NCI-H1092 treated with DMSO at 0.1 percent for 48 hours (cell line): ENCODE measurements at regions not wholly inside any gene's neighbourhood (a gene's known extent, or its start where the extent isn't known, plus 50 kb on each side); places are given as distances from the start of the nearest gene placed in this dataset.
"Not testable (repeated sequence)": the region's sequence is repeated elsewhere in the genome, so short reads cannot be mapped to it uniquely, and the experiment has no call there.

Experiments used
- DNase-seq: peaks from one replicate; lab custom pipeline; 2025; lab: John Stamatoyannopoulos, UW

GRCh38 chr10:114730291-114730690, 72.2 kb upstream of the ABLIM1 start:
- no peak for DNase-seq

- DNase-seq, result no peak
Measured at GRCh38 chr10:114732931-114733330, 74.9 kb upstream of the ABLIM1 start.

- DNase-seq, result no peak
Measured at GRCh38 chr10:114735946-114736345, 77.9 kb upstream of the ABLIM1 start.

GRCh38 chr10:114743521-114744231, 77.9 kb upstream of the FHIP2A start:
- DNase-seq, result no peak

- no peak for DNase-seq
Measured at GRCh38 chr10:114746531-114746930, 75.0 kb upstream of the FHIP2A start.

GRCh38 chr10:114748241-114748640, 73.3 kb upstream of the FHIP2A start:
- no peak for DNase-seq

- no peak for DNase-seq
Measured at GRCh38 chr10:114749014-114749413, 72.6 kb upstream of the FHIP2A start.

GRCh38 chr10:114749510-114749909, 72.1 kb upstream of the FHIP2A start:
- no peak for DNase-seq

- no peak for DNase-seq
Measured at GRCh38 chr10:114751856-114752255, 69.7 kb upstream of the FHIP2A start.

GRCh38 chr10:114752570-114752969, 69.0 kb upstream of the FHIP2A start:
- not testable (repeated sequence) for DNase-seq

- DNase-seq, result no peak
Measured at GRCh38 chr10:114753126-114753525, 68.5 kb upstream of the FHIP2A start.

GRCh38 chr10:114754445-114755320, 66.9 kb upstream of the FHIP2A start:
- DNase-seq, result no peak

- DNase-seq, result no peak
Measured at GRCh38 chr10:114755537-114755936, 66.0 kb upstream of the FHIP2A start.

GRCh38 chr10:114758331-114758730, 63.2 kb upstream of the FHIP2A start:
- DNase-seq, result no peak

GRCh38 chr10:114761205-114762193, 60.1 kb upstream of the FHIP2A start:
- DNase-seq, result no peak

GRCh38 chr10:114762811-114763210, 58.8 kb upstream of the FHIP2A start:
- DNase-seq, result no peak

- DNase-seq, result no peak
Measured at GRCh38 chr10:114764656-114765055, 56.9 kb upstream of the FHIP2A start.

- no peak for DNase-seq
Measured at GRCh38 chr10:114766470-114766869, 55.1 kb upstream of the FHIP2A start.

GRCh38 chr10:114767101-114767985, 54.2 kb upstream of the FHIP2A start:
- DNase-seq, result peak; percentile 28

- no peak for DNase-seq
Measured at GRCh38 chr10:114767986-114768821, 53.4 kb upstream of the FHIP2A start.
